HEK293 (cell line): ENCODE measurements at regions not wholly inside any gene's neighbourhood (a gene's known extent, or its start where the extent isn't known, plus 50 kb on each side); places are given as distances from the start of the nearest gene placed in this dataset.
A peak's percentile ranks its signal among the peaks of the same experiment; 100 is the strongest.

ENCODE experiments used
- CTCF ChIA-PET: fragments of 350-600 bp; formaldehyde crosslinking; extraction: SDS; loops from one replicate; lab custom pipeline; 2021; ENCODE audit warnings: antibody characterized with exemption; lab: Yijun Ruan, JAX
- POLR2A ChIA-PET: fragments of 300-600 bp; formaldehyde crosslinking; extraction: SDS; loops from one replicate; lab custom pipeline; 2020; ENCODE audit warnings: antibody characterized with exemption, inconsistent platforms; lab: Yijun Ruan, JAX
- H3K27ac ChIP-seq: fragments of 200-500 bp; sonication (Bioruptor generic); 2 replicates; pipeline ENCODE4 v1.5.1; 2014; ENCODE audit warnings: low read depth, low read length, control low read depth, inconsistent platforms; ENCODE audit errors: extremely low read depth
- H3K36me3 ChIP-seq, 2 experiments: fragments of 200-500 bp in 1 of 2; sonication (Bioruptor generic) in 1 of 2; 1 replicate in 1 of 2; 2 replicates in 1 of 2; pipeline ENCODE4 v1.5.1; 2014 to 2017; ENCODE audit warnings: inconsistent platforms in 2 of 2, low read length in 2 of 2; ENCODE audit not compliant: control insufficient read depth in 2 of 2, insufficient read depth in 1 of 2
- H3K4me1 ChIP-seq: fragments of 200-500 bp; sonication (Bioruptor generic); 2 replicates; pipeline ENCODE4 v1.5.1; 2014; ENCODE audit warnings: mild to moderate bottlenecking, low read length, inconsistent platforms; ENCODE audit not compliant: control insufficient read depth, insufficient read depth
- H3K4me3 ChIP-seq: 2 replicates; pipeline ENCODE4 v1.5.1; 2011; ENCODE audit warnings: low read depth, mild to moderate bottlenecking, control low read depth, low read length, moderate library complexity
- H3K9me3 ChIP-seq: fragments of 200-500 bp; sonication (Bioruptor generic); 2 replicates; pipeline ENCODE4 v1.5.1; 2014; ENCODE audit warnings: low read depth, low read length, inconsistent platforms; ENCODE audit not compliant: control insufficient read depth, insufficient read depth
- FEZF1 ChIP-seq: fragments of 450-650 bp; formaldehyde crosslinking; IDR thresholded peaks from 2 replicates; pipeline ENCODE4 v1.5.1; 2016; ENCODE audit warnings: missing biosample characterization, missing genetic modification characterization
- GLIS1 ChIP-seq: fragments of 450-650 bp; formaldehyde crosslinking; IDR thresholded peaks from 2 replicates; pipeline ENCODE4 v1.5.1; 2016; ENCODE audit warnings: missing biosample characterization, missing genetic modification characterization
- HIC1 ChIP-seq: fragments of 450-650 bp; formaldehyde crosslinking; IDR thresholded peaks from 2 replicates; pipeline ENCODE4 v1.5.1; 2016; ENCODE audit warnings: missing biosample characterization, missing genetic modification characterization
- MEIS1 ChIP-seq: sonication (generic); formaldehyde crosslinking; IDR thresholded peaks from 2 replicates; pipeline ENCODE4 v1.8.1; 2022; ENCODE audit warnings: missing genetic modification reagents, mild to moderate bottlenecking, borderline replicate concordance
- OSR2 ChIP-seq: fragments of 450-650 bp; formaldehyde crosslinking; IDR thresholded peaks from 2 replicates; pipeline ENCODE4 v1.5.1; 2016; ENCODE audit warnings: missing biosample characterization, missing genetic modification characterization
- PRDM10 ChIP-seq: fragments of 450-650 bp; formaldehyde crosslinking; IDR thresholded peaks from 2 replicates; pipeline ENCODE4 v1.5.1; 2016; ENCODE audit warnings: missing biosample characterization, missing genetic modification characterization
- REPIN1 ChIP-seq: fragments of 450-650 bp; formaldehyde crosslinking; IDR thresholded peaks from 2 replicates; pipeline ENCODE4 v1.5.1; 2017; ENCODE audit warnings: missing biosample characterization, missing genetic modification characterization, low read depth
- TRIM28 ChIP-seq: IDR thresholded peaks from 2 replicates; pipeline ENCODE4 v1.6.1; 2011; ENCODE audit warnings: low read length, control low read depth, borderline replicate concordance
- YY2 ChIP-seq: fragments of 450-650 bp; formaldehyde crosslinking; IDR thresholded peaks from 2 replicates; pipeline ENCODE4 v1.5.1; 2016; ENCODE audit warnings: missing biosample characterization, missing genetic modification characterization
- ZBTB7A ChIP-seq: fragments of 450-650 bp; formaldehyde crosslinking; IDR thresholded peaks from 2 replicates; pipeline ENCODE4 v1.5.1; 2016; ENCODE audit warnings: low read depth, missing biosample characterization, missing genetic modification characterization
- ZFHX2 ChIP-seq: fragments of 450-650 bp; formaldehyde crosslinking; conservative IDR thresholded peaks from 2 replicates; pipeline ENCODE4 v1.5.1; 2016; ENCODE audit warnings: missing biosample characterization, missing genetic modification characterization
- ZFP3 ChIP-seq: fragments of 450-650 bp; formaldehyde crosslinking; IDR thresholded peaks from 2 replicates; pipeline ENCODE4 v1.5.1; 2016; ENCODE audit warnings: low read depth, missing biosample characterization, missing genetic modification characterization
- ZFP37 ChIP-seq: fragments of 450-650 bp; formaldehyde crosslinking; IDR thresholded peaks from 2 replicates; pipeline ENCODE4 v1.5.1; 2016; ENCODE audit warnings: missing biosample characterization, missing genetic modification characterization
- ZIC2 ChIP-seq: fragments of 450-650 bp; formaldehyde crosslinking; IDR thresholded peaks from 2 replicates; pipeline ENCODE4 v1.5.1; 2016; ENCODE audit warnings: missing biosample characterization, missing genetic modification characterization
- ZNF114 ChIP-seq: fragments of 450-650 bp; formaldehyde crosslinking; IDR thresholded peaks from 2 replicates; pipeline ENCODE4 v1.5.0; 2017; ENCODE audit warnings: missing biosample characterization, missing genetic modification characterization
- ZNF132 ChIP-seq: fragments of 450-650 bp; formaldehyde crosslinking; IDR thresholded peaks from 2 replicates; pipeline ENCODE4 v1.5.1; 2017; ENCODE audit warnings: missing biosample characterization, missing genetic modification characterization, borderline replicate concordance
- ZNF184 ChIP-seq: fragments of 450-650 bp; IDR thresholded peaks from 2 replicates; pipeline ENCODE4 v1.5.1; 2018; ENCODE audit warnings: missing biosample characterization, mild to moderate bottlenecking, missing genetic modification characterization
- ZNF2 ChIP-seq: fragments of 450-650 bp; formaldehyde crosslinking; IDR thresholded peaks from 2 replicates; pipeline ENCODE4 v1.5.1; 2016; ENCODE audit warnings: missing biosample characterization, missing genetic modification characterization
- ZNF202 ChIP-seq: fragments of 450-650 bp; formaldehyde crosslinking; IDR thresholded peaks from 2 replicates; pipeline ENCODE4 v1.5.1; 2016; ENCODE audit warnings: missing biosample characterization, missing genetic modification characterization, borderline replicate concordance
- ZNF350 ChIP-seq: fragments of 450-650 bp; formaldehyde crosslinking; IDR thresholded peaks from 2 replicates; pipeline ENCODE4 v1.5.0; 2017; ENCODE audit warnings: missing biosample characterization, mild to moderate bottlenecking, missing genetic modification characterization
- ZNF366 ChIP-seq: fragments of 450-650 bp; formaldehyde crosslinking; conservative IDR thresholded peaks from 2 replicates; pipeline ENCODE4 v1.5.1; 2016; ENCODE audit warnings: missing biosample characterization, missing genetic modification characterization
- ZNF48 ChIP-seq: fragments of 450-650 bp; formaldehyde crosslinking; IDR thresholded peaks from 2 replicates; pipeline ENCODE4 v1.5.1; 2016; ENCODE audit warnings: missing biosample characterization, missing genetic modification characterization
- ZNF558 ChIP-seq: fragments of 450-650 bp; formaldehyde crosslinking; IDR thresholded peaks from 2 replicates; pipeline ENCODE4 v1.5.1; 2016; ENCODE audit warnings: missing biosample characterization, missing genetic modification characterization
- ZNF645 ChIP-seq: fragments of 450-650 bp; formaldehyde crosslinking; IDR thresholded peaks from 2 replicates; pipeline ENCODE4; 2016; ENCODE audit warnings: missing biosample characterization, missing genetic modification characterization
- ZSCAN4 ChIP-seq: fragments of 450-650 bp; formaldehyde crosslinking; IDR thresholded peaks from 2 replicates; pipeline ENCODE4 v1.5.1; 2017; ENCODE audit warnings: missing biosample characterization, missing genetic modification characterization
- ZSCAN5A ChIP-seq: fragments of 450-650 bp; formaldehyde crosslinking; IDR thresholded peaks from 2 replicates; pipeline ENCODE4 v1.5.1; 2016; ENCODE audit warnings: missing biosample characterization, missing genetic modification characterization

- POLR2A ChIA-PET: interaction anchor here (2.2 kb wide), 1 partner anchor 14 kb away, joined by 5 read pairs; no protein-coding TSS in a partner anchor
- CTCF ChIA-PET: interaction anchor here (1.2 kb wide), 1 partner anchor 8 kb away, joined by 3 read pairs; no protein-coding TSS in a partner anchor
These were observed 103.5 kb upstream of the NOCT start for GRCh38 chr4:138911909-138912703.

GRCh38 chr4:138910914-138911336 is 104.7 kb upstream of the NOCT start:
- ChIA-PET CTCF (interaction anchor here (0.5 to 1.1 kb wide), 3 partner anchors 22 to 721 kb away, joined by 3 read pairs; no protein-coding TSS in a partner anchor), POLR2A (interaction anchor here (1.1 to 2.2 kb wide), 2 partner anchors 13 to 104 kb away, joined by 3 to 5 read pairs; partner anchors contain the start of gene NOCT)
- Histone ChIP-seq H3K9me3 (no peaks in the 10 kb centered on the region), H3K36me3 (no peaks in the 10 kb centered on the region), H3K27ac (peak overlapping the region; percentile 5; the same call in 1 of the 2 replicates), H3K4me3 (no peak overlapping the region), H3K4me1 (peaks cover 3% of the 10 kb centered on the region; the same call in 1 of the 2 replicates)
- TF ChIP-seq ZNF48 (tag by site-specific recombination) (no peak), ZFP3 (no peak), ZNF184 (tag by site-specific recombination) (no peak), ZNF202 (tag by site-specific recombination) (no peak), ZSCAN4 (tag by site-specific recombination) (no peak), ZFHX2 (tag by site-specific recombination) (no peak), ZBTB7A (tag by site-specific recombination) (no peak), ZNF558 (no peak), FEZF1 (tag by site-specific recombination) (peak; percentile 98), YY2 (tag by site-specific recombination) (no peak), REPIN1 (no peak), ZSCAN5A (tag by site-specific recombination) (no peak), HIC1 (no peak), ZNF350 (tag by site-specific recombination) (no peak), OSR2 (tag by site-specific recombination) (no peak; the same call in 1 of the 2 replicates), ZIC2 (tag by site-specific recombination) (peak; percentile 58), PRDM10 (tag by site-specific recombination) (peak; percentile 41), MEIS1 (no peak), ZNF366 (tag by site-specific recombination) (peak; percentile 10; the same call in 1 of the 2 replicates), ZFP37 (tag by site-specific recombination) (no peak), ZNF132 (tag by site-specific recombination) (no peak), ZNF645 (no peak)

More at GRCh38 chr4:138911909-138912703, 103.5 kb upstream of the NOCT start:
- Histone ChIP-seq H3K9me3 (no peaks in the 10 kb centered on the region), H3K4me1 (peaks cover 3% of the 10 kb centered on the region; the same call in 1 of the 2 replicates)
- TF ChIP-seq ZNF350 (tag by site-specific recombination) (no peak), GLIS1 (tag by site-specific recombination) (0 out of 2 replicates have a peak, but pooled peaks have one; percentile 7), ZNF114 (tag by site-specific recombination) (no peak), TRIM28 (peak; percentile 72), ZNF2 (no peak)
- TF ChIP-seq, all 188 proteins: peak for 2
- Histone ChIP-seq H3K27ac (no peak overlapping the region), H3K36me3 (no peaks in the 10 kb centered on the region), H3K4me3 (no peak overlapping the region)
